ENCODE measurements at regions not wholly inside any gene's neighbourhood (a gene's known extent, or its start where the extent isn't known, plus 50 kb on each side); places are given as distances from the start of the nearest gene placed in this dataset.

- H3K9me2 ChIP-seq (replicated peaks; ENCODE audit: insufficient read depth, low read length) = no peaks in the 10 kb centered on the region
- H3K27ac ChIP-seq (ENCODE audit: low read length) = no peak overlapping the region
- no peaks in the 10 kb centered on the region for H3K36me3 ChIP-seq (ENCODE audit: insufficient read depth, low read length)
- H3K4me2 ChIP-seq (ENCODE audit: low read depth, low read length, poor library complexity, severe bottlenecking) = no peak overlapping the region
- H3K9ac ChIP-seq (ENCODE audit: low read length) = no peak overlapping the region
- H3K4me3 ChIP-seq (ENCODE audit: low read length) = no peak overlapping the region
- no peaks in the 10 kb centered on the region; the same call in 1 of the 2 replicates for H4K20me1 ChIP-seq (ENCODE audit: insufficient read depth, low read depth, low read length)
- no peaks in the 10 kb centered on the region for H3K9me3 ChIP-seq (ENCODE audit: low read length)
- H3K27me3 ChIP-seq (ENCODE audit: low read length) = no peaks in the 10 kb centered on the region
- H3K4me1 ChIP-seq (ENCODE audit: low read length) = no peaks in the 10 kb centered on the region
- no peaks in the 10 kb centered on the region for H3K79me2 ChIP-seq (ENCODE audit: low read length)
- no peak overlapping the region for H2AFZ ChIP-seq (ENCODE audit: low read length)
- DNase-seq = no peak
These were observed 64.0 kb upstream of the PCBD1 start for GRCh38 chr10:70952401-70952800.

- Histone ChIP-seq H3K36me3 (ENCODE audit: insufficient read depth, low read length) (no peaks in the 10 kb centered on the region), H3K9me3 (ENCODE audit: low read length) (no peaks in the 10 kb centered on the region), H3K4me1 (ENCODE audit: low read length) (no peaks in the 10 kb centered on the region), H3K27me3 (ENCODE audit: low read length) (no peaks in the 10 kb centered on the region), H3K27ac (ENCODE audit: low read length) (no peak overlapping the region), H3K4me3 (ENCODE audit: low read length) (no peak overlapping the region), H3K9ac (ENCODE audit: low read length) (no peak overlapping the region), H3K4me2 (ENCODE audit: low read depth, low read length, poor library complexity, severe bottlenecking) (no peak overlapping the region), H3K9me2 (replicated peaks; ENCODE audit: insufficient read depth, low read length) (no peaks in the 10 kb centered on the region), H3K79me2 (ENCODE audit: low read length) (no peaks in the 10 kb centered on the region), H2AFZ (ENCODE audit: low read length) (no peak overlapping the region), H4K20me1 (ENCODE audit: insufficient read depth, low read depth, low read length) (no peaks in the 10 kb centered on the region; the same call in 1 of the 2 replicates)
- no peak for DNase-seq
These were observed 64.6 kb upstream of the PCBD1 start for GRCh38 chr10:70952921-70953320.

GRCh38 chr10:70954381-70955176, 66.2 kb upstream of the PCBD1 start:
- no peaks in the 10 kb centered on the region for H3K36me3 ChIP-seq (ENCODE audit: insufficient read depth, low read length)
- H3K9me3 ChIP-seq (ENCODE audit: low read length) = no peaks in the 10 kb centered on the region
- H3K4me3 ChIP-seq (ENCODE audit: low read length) = no peak overlapping the region
- no peak overlapping the region for H2AFZ ChIP-seq (ENCODE audit: low read length)
- H3K79me2 ChIP-seq (ENCODE audit: low read length) = no peaks in the 10 kb centered on the region
- no peaks in the 10 kb centered on the region; the same call in 1 of the 2 replicates for H4K20me1 ChIP-seq (ENCODE audit: insufficient read depth, low read depth, low read length)
- no peaks in the 10 kb centered on the region for H3K27me3 ChIP-seq (ENCODE audit: low read length)
- no peak for DNase-seq
- no peak overlapping the region for H3K4me2 ChIP-seq (ENCODE audit: low read depth, low read length, poor library complexity, severe bottlenecking)
- no peak overlapping the region for H3K27ac ChIP-seq (ENCODE audit: low read length)
- H3K9ac ChIP-seq (ENCODE audit: low read length) = no peak overlapping the region
- H3K9me2 ChIP-seq (replicated peaks; ENCODE audit: insufficient read depth, low read length) = no peaks in the 10 kb centered on the region
- H3K4me1 ChIP-seq (ENCODE audit: low read length) = no peaks in the 10 kb centered on the region

GRCh38 chr10:70956029-70956759, 67.8 kb upstream of the PCBD1 start:
- peak; percentile 50 for DNase-seq
- Histone ChIP-seq H2AFZ (ENCODE audit: low read length) (no peak overlapping the region), H3K27ac (ENCODE audit: low read length) (no peak overlapping the region), H4K20me1 (ENCODE audit: insufficient read depth, low read depth, low read length) (no peaks in the 10 kb centered on the region), H3K9me3 (ENCODE audit: low read length) (no peaks in the 10 kb centered on the region), H3K4me1 (ENCODE audit: low read length) (no peaks in the 10 kb centered on the region), H3K4me2 (ENCODE audit: low read depth, low read length, poor library complexity, severe bottlenecking) (no peak overlapping the region), H3K9ac (ENCODE audit: low read length) (no peak overlapping the region), H3K79me2 (ENCODE audit: low read length) (no peaks in the 10 kb centered on the region), H3K36me3 (ENCODE audit: insufficient read depth, low read length) (no peaks in the 10 kb centered on the region), H3K9me2 (replicated peaks; ENCODE audit: insufficient read depth, low read length) (no peaks in the 10 kb centered on the region), H3K27me3 (ENCODE audit: low read length) (no peaks in the 10 kb centered on the region), H3K4me3 (ENCODE audit: low read length) (no peak overlapping the region)

DNA sequence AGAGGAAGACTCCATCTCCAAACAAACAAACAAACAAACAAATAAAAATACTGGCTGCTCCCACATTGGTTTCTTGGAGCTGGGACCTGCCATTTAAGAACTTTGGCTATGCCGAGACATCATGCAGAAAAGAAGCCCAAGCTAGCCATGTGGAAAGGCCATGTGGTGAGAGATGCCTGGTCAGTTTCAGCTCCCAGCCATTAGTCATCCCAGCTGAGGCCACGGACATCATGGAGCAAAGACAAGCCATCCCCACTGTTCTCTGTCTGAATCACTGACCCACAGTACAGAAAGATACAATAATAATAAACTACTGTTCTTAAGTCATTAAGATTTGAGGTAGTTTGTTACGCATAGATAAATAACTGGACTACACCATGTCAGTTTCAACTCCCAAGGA, 70.0 kb upstream of the PCBD1 start:
- H4K20me1 ChIP-seq (ENCODE audit: insufficient read depth, low read depth, low read length) = 0 out of 2 replicates have a peak, but pooled peaks cover 3% of the 10 kb centered on the region
- no peaks in the 10 kb centered on the region for H3K36me3 ChIP-seq (ENCODE audit: insufficient read depth, low read length)

GRCh38 chr10:70960316-70960715, 72.0 kb upstream of the PCBD1 start:
- Histone ChIP-seq H3K79me2 (ENCODE audit: low read length) (no peaks in the 10 kb centered on the region), H2AFZ (ENCODE audit: low read length) (no peak overlapping the region), H3K4me2 (ENCODE audit: low read depth, low read length, poor library complexity, severe bottlenecking) (no peak overlapping the region), H3K27me3 (ENCODE audit: low read length) (no peaks in the 10 kb centered on the region), H3K27ac (ENCODE audit: low read length) (no peak overlapping the region), H3K9me3 (ENCODE audit: low read length) (no peaks in the 10 kb centered on the region), H3K36me3 (ENCODE audit: insufficient read depth, low read length) (no peaks in the 10 kb centered on the region), H4K20me1 (ENCODE audit: insufficient read depth, low read depth, low read length) (0 out of 2 replicates have a peak, but pooled peaks cover 3% of the 10 kb centered on the region), H3K4me3 (ENCODE audit: low read length) (no peak overlapping the region), H3K4me1 (ENCODE audit: low read length) (no peaks in the 10 kb centered on the region), H3K9me2 (replicated peaks; ENCODE audit: insufficient read depth, low read length) (no peaks in the 10 kb centered on the region), H3K9ac (ENCODE audit: low read length) (no peak overlapping the region)
- DNase-seq = no peak

More for the DNA sequence above, 70.0 kb upstream of the PCBD1 start:
- H3K4me1 ChIP-seq (ENCODE audit: low read length) = no peaks in the 10 kb centered on the region
- DNase-seq = no peak
- no peak overlapping the region for H2AFZ ChIP-seq (ENCODE audit: low read length)
- no peak overlapping the region for H3K27ac ChIP-seq (ENCODE audit: low read length)
- H3K9me3 ChIP-seq (ENCODE audit: low read length) = no peaks in the 10 kb centered on the region
- no peak overlapping the region for H3K4me3 ChIP-seq (ENCODE audit: low read length)
- no peaks in the 10 kb centered on the region for H3K9me2 ChIP-seq (replicated peaks; ENCODE audit: insufficient read depth, low read length)
- no peak overlapping the region for H3K9ac ChIP-seq (ENCODE audit: low read length)
- no peaks in the 10 kb centered on the region for H3K27me3 ChIP-seq (ENCODE audit: low read length)
- no peaks in the 10 kb centered on the region for H3K79me2 ChIP-seq (ENCODE audit: low read length)
- no peak overlapping the region for H3K4me2 ChIP-seq (ENCODE audit: low read depth, low read length, poor library complexity, severe bottlenecking)

- H4K20me1 ChIP-seq (ENCODE audit: insufficient read depth, low read depth, low read length) = 0 out of 2 replicates have a peak, but pooled peaks cover 3% of the 10 kb centered on the region
- no peak overlapping the region for H3K9ac ChIP-seq (ENCODE audit: low read length)
- no peaks in the 10 kb centered on the region for H3K4me1 ChIP-seq (ENCODE audit: low read length)
- H3K4me3 ChIP-seq (ENCODE audit: low read length) = no peak overlapping the region
- H3K4me2 ChIP-seq (ENCODE audit: low read depth, low read length, poor library complexity, severe bottlenecking) = no peak overlapping the region
- H3K9me3 ChIP-seq (ENCODE audit: low read length) = no peaks in the 10 kb centered on the region
- H3K27ac ChIP-seq (ENCODE audit: low read length) = no peak overlapping the region
- no peak overlapping the region for H2AFZ ChIP-seq (ENCODE audit: low read length)
- H3K27me3 ChIP-seq (ENCODE audit: low read length) = no peaks in the 10 kb centered on the region
- no peaks in the 10 kb centered on the region for H3K9me2 ChIP-seq (replicated peaks; ENCODE audit: insufficient read depth, low read length)
- H3K36me3 ChIP-seq (ENCODE audit: insufficient read depth, low read length) = no peaks in the 10 kb centered on the region
- H3K79me2 ChIP-seq (ENCODE audit: low read length) = no peaks in the 10 kb centered on the region
- no peak for DNase-seq
These were observed 72.6 kb upstream of the PCBD1 start for GRCh38 chr10:70960783-70961570.

DNA sequence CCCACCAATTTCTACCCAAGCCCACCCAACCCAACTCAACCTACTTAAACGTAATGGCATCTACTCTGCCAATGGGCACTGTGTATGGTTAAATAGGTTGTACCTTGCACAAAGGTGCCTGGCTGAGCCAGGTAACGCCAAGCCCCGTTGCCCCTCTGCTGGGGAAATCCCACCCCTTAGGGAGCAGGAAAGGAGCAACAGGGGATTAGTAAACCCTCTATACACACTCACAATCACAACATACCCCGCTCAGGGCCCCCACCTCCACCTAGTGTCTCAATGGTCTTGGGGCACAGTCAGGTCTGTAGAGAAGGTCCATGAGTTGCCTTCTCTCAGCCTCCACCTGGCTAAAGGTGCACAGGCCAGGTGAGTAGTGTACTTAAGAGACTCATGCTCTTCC, 74.3 kb upstream of the PCBD1 start:
- Histone ChIP-seq H4K20me1 (ENCODE audit: insufficient read depth, low read depth, low read length) (0 out of 2 replicates have a peak, but pooled peaks cover 3% of the 10 kb centered on the region), H3K27ac (ENCODE audit: low read length) (no peak overlapping the region), H3K36me3 (ENCODE audit: insufficient read depth, low read length) (no peaks in the 10 kb centered on the region), H2AFZ (ENCODE audit: low read length) (no peak overlapping the region), H3K4me1 (ENCODE audit: low read length) (no peaks in the 10 kb centered on the region), H3K9me3 (ENCODE audit: low read length) (no peaks in the 10 kb centered on the region), H3K4me3 (ENCODE audit: low read length) (no peak overlapping the region), H3K79me2 (ENCODE audit: low read length) (no peaks in the 10 kb centered on the region), H3K27me3 (ENCODE audit: low read length) (no peaks in the 10 kb centered on the region), H3K9ac (ENCODE audit: low read length) (no peak overlapping the region), H3K9me2 (replicated peaks; ENCODE audit: insufficient read depth, low read length) (no peaks in the 10 kb centered on the region), H3K4me2 (ENCODE audit: low read depth, low read length, poor library complexity, severe bottlenecking) (no peak overlapping the region)
- DNase-seq = no peak

Data from Karpas-422 (cell line).